ENCODE measurements at regions not wholly inside any gene's neighbourhood (a gene's known extent, or its start where the extent isn't known, plus 50 kb on each side); places are given as distances from the start of the nearest gene placed in this dataset.
A peak's percentile ranks its signal among the peaks of the same experiment; 100 is the strongest.

GRCh38 chr7:130943981-130944380 is 210.0 kb upstream of the KLF14 start:
- Mint-ChIP-seq H3K36me3 (ENCODE audit: low read depth) (peaks cover 78% of the 10 kb centered on the region), H3K9me3 (no peaks in the 10 kb centered on the region), H3K4me3 (peak overlapping the region; percentile 88), H3K4me1 (ENCODE audit: low read depth) (peaks cover 94% of the 10 kb centered on the region), H3K27me3 (no peaks in the 10 kb centered on the region), H3K27ac (peak overlapping the region; percentile 98)
- no peaks in the 10 kb centered on the region for H3K27me3 ChIP-seq (ENCODE audit: control insufficient read depth in 1 of 2, insufficient read depth in 2 of 2, low read length in 2 of 2)
- intact Hi-C loops (cut with DNase I, micrococcal nuclease): loop anchor here in 1 of 2 experiments (1.0 to 2.0 kb wide), 2 partner anchors 16 to 31 kb away; no protein-coding TSS in a partner anchor
- peak overlapping the region; percentile 64 for H3K4me3 ChIP-seq (ENCODE audit: low read length)
- DNase-seq (no peak), ATAC-seq (ENCODE audit: poor library complexity) (no peak)
- H3K9me3 ChIP-seq (ENCODE audit: control insufficient read depth in 1 of 2, insufficient read depth in 1 of 2, low read length in 2 of 2): no peaks in the 10 kb centered on the region
- CTCF ChIA-PET: interaction anchor here (1.0 to 1.5 kb wide), 4 partner anchors 10 to 47 kb away, joined by 3 to 4 read pairs (median 3); no protein-coding TSS in a partner anchor
- peaks cover 27% of the 10 kb centered on the region for H3K36me3 ChIP-seq (ENCODE audit: insufficient read depth, low read length)
- TF ChIP-seq CTCF (IDR thresholded peaks at IDR 0.05): no peak
- H3K4me1 ChIP-seq (ENCODE audit: insufficient read depth, low read length): peaks cover 42% of the 10 kb centered on the region
- POLR2A ChIA-PET: interaction anchor here (1.6 to 8.5 kb wide), 7 partner anchors 10 to 46 kb away, joined by 3 to 97 read pairs (median 6); no protein-coding TSS in a partner anchor
- H3K27ac ChIP-seq (ENCODE audit: low read depth in 1 of 2, low read length in 2 of 2): peak overlapping the region; percentile 82 to 86

- CTCF ChIA-PET: interaction anchor here (0.6 to 3.0 kb wide), 4 partner anchors 9 to 62 kb away, joined by 3 to 12 read pairs (median 3); no protein-coding TSS in a partner anchor
- ATAC-seq (ENCODE audit: poor library complexity) (no peak), DNase-seq (no peak)
- Mint-ChIP-seq H3K4me3 (peak overlapping the region; percentile 11), H3K4me1 (ENCODE audit: low read depth) (peaks cover 84% of the 10 kb centered on the region), H3K9me3 (no peaks in the 10 kb centered on the region), H3K27me3 (no peaks in the 10 kb centered on the region), H3K36me3 (ENCODE audit: low read depth) (peaks cover 69% of the 10 kb centered on the region), H3K27ac (peak overlapping the region; percentile 98)
- Histone ChIP-seq H3K27ac (ENCODE audit: low read depth in 1 of 2, low read length in 2 of 2) (peak overlapping the region; percentile 67 to 86), H3K9me3 (ENCODE audit: control insufficient read depth in 1 of 2, insufficient read depth in 1 of 2, low read length in 2 of 2) (no peaks in the 10 kb centered on the region), H3K4me1 (ENCODE audit: insufficient read depth, low read length) (peaks cover 49% of the 10 kb centered on the region), H3K27me3 (ENCODE audit: control insufficient read depth in 1 of 2, insufficient read depth in 2 of 2, low read length in 2 of 2) (no peaks in the 10 kb centered on the region), H3K36me3 (ENCODE audit: insufficient read depth, low read length) (peaks cover 27% of the 10 kb centered on the region), H3K4me3 (ENCODE audit: low read length) (no peak overlapping the region)
- intact Hi-C loops (cut with DNase I, micrococcal nuclease): no loop called here
- TF ChIP-seq CTCF (IDR thresholded peaks at IDR 0.05): no peak
- POLR2A ChIA-PET: interaction anchor here (1.6 to 8.5 kb wide), 7 partner anchors 11 to 45 kb away, joined by 3 to 97 read pairs (median 6); no protein-coding TSS in a partner anchor
Observed at GRCh38 chr7:130944997-130945396, 211.0 kb upstream of the KLF14 start.

GRCh38 chr7:130945411-130945811 is 211.4 kb upstream of the KLF14 start:
- Mint-ChIP-seq H3K36me3 (ENCODE audit: low read depth) (peaks cover 65% of the 10 kb centered on the region), H3K27me3 (no peaks in the 10 kb centered on the region), H3K27ac (peak overlapping the region; percentile 98), H3K4me1 (ENCODE audit: low read depth) (peaks cover 80% of the 10 kb centered on the region), H3K4me3 (peak overlapping the region; percentile 11), H3K9me3 (no peaks in the 10 kb centered on the region)
- peak in 2 of 14 experiments; percentile 65 to 67 for DNase-seq
- CTCF ChIA-PET: interaction anchor here (0.6 to 3.0 kb wide), 4 partner anchors 15 to 93 kb away, joined by 3 to 12 read pairs (median 3); no protein-coding TSS in a partner anchor
- H3K36me3 ChIP-seq (ENCODE audit: insufficient read depth, low read length): peaks cover 27% of the 10 kb centered on the region
- no peaks in the 10 kb centered on the region for H3K9me3 ChIP-seq (ENCODE audit: control insufficient read depth in 1 of 2, insufficient read depth in 1 of 2, low read length in 2 of 2)
- no peak for ATAC-seq (ENCODE audit: poor library complexity)
- H3K4me1 ChIP-seq (ENCODE audit: insufficient read depth, low read length): peaks cover 53% of the 10 kb centered on the region
- TF ChIP-seq CTCF (IDR thresholded peaks at IDR 0.05): no peak
- peak overlapping the region; percentile 4 for H3K4me3 ChIP-seq (ENCODE audit: low read length)
- intact Hi-C loops (cut with DNase I, micrococcal nuclease): no loop called here
- peak overlapping the region; percentile 67 to 86 for H3K27ac ChIP-seq (ENCODE audit: low read depth in 1 of 2, low read length in 2 of 2)
- POLR2A ChIA-PET: interaction anchor here (1.6 to 8.5 kb wide), 7 partner anchors 10 to 32 kb away, joined by 3 to 97 read pairs (median 6); no protein-coding TSS in a partner anchor
- no peaks in the 10 kb centered on the region for H3K27me3 ChIP-seq (ENCODE audit: control insufficient read depth in 1 of 2, insufficient read depth in 2 of 2, low read length in 2 of 2)
